K562 (cell line): ENCODE measurements at regions not wholly inside any gene's neighbourhood (a gene's known extent, or its start where the extent isn't known, plus 50 kb on each side); places are given as distances from the start of the nearest gene placed in this dataset.

Source experiments
- ATAC-seq: fragments of 200-7000 bp; cut with Tn5 transposase; 3 replicates; pipeline ENCODE4 v1.9.1; 2020; ENCODE audit warnings: moderate library complexity
- BruUV-seq: library from RNA; stranded (reverse); fragments of 400-500 nt; replicated peaks from 2 replicates; lab custom pipeline; 2021; lab: Mats Ljungman, UMichigan
- CTCF ChIA-PET: fragments of 300-600 bp; formaldehyde crosslinking; extraction: SDS; loops from one replicate; lab custom pipeline; 2021; ENCODE audit warnings: low intra/inter-chr PET ratio; lab: Yijun Ruan, JAX
- POLR2A ChIA-PET: fragments of 300-600, 350-650 bp; sonication (Branson Sonifier 250); formaldehyde crosslinking; extraction: SDS; loops from one replicate; lab custom pipeline; 2021; ENCODE audit warnings: antibody characterized with exemption, inconsistent platforms; lab: Yijun Ruan, JAX
- DNase-seq, 4 experiments: peaks; one replicate each; pipeline versions ENCODE4 v3.0.0 to v3.0.0-alpha.2; 2011 to 2018; ENCODE audit warnings: low spot score in 3 of 4, mixed read lengths in 3 of 4; ENCODE audit errors: extremely low read depth in 1 of 4
- FAIRE-seq: peaks from 2 replicates; lab custom pipeline; 2011; peaks lifted over from hg19 to GRCh38; lab: Jason Lieb, UNC
- H2AFZ ChIP-seq: 2 replicates; pipeline ENCODE4 v1.6.0; 2011; ENCODE audit warnings: low read depth, low read length, control low read depth, inconsistent platforms
- H3K27ac ChIP-seq: fragments of 200-600 bp; 3 replicates; pipeline ENCODE4 v1.8.0; 2011; ENCODE audit warnings: low read depth, mild to moderate bottlenecking, control low read depth, inconsistent platforms, low read length, moderate library complexity, mixed read lengths; ENCODE audit errors: extremely low read depth
- H3K27me3 ChIP-seq, 2 experiments: fragments of 300-600 bp in 1 of 2; 2 replicates in 1 of 2; 3 replicates in 1 of 2; pipeline versions ENCODE4 v1.6.0 to v1.8.0; 2011; ENCODE audit warnings: inconsistent platforms in 2 of 2, low read length in 2 of 2, mild to moderate bottlenecking in 1 of 2, mixed read lengths in 1 of 2, moderate library complexity in 1 of 2; ENCODE audit not compliant: control insufficient read depth in 2 of 2, insufficient read depth in 2 of 2
- H3K36me3 ChIP-seq: fragments of 300-600 bp; 3 replicates; pipeline ENCODE4 v1.8.0; 2011; ENCODE audit warnings: mild to moderate bottlenecking, low read length, inconsistent platforms; ENCODE audit not compliant: control insufficient read depth, insufficient read depth
- H3K4me1 ChIP-seq, 2 experiments: fragments of 200-600 bp in 1 of 2; replicated peaks in 1 of 2; 2 replicates in 1 of 2; 3 replicates in 1 of 2; pipeline versions ENCODE4 v1.5.1 to v1.8.0; 2011; ENCODE audit warnings: inconsistent platforms in 2 of 2, low read length in 2 of 2, mild to moderate bottlenecking in 1 of 2, mixed read lengths in 1 of 2, moderate library complexity in 1 of 2; ENCODE audit not compliant: control insufficient read depth in 2 of 2, insufficient read depth in 2 of 2
- H3K4me2 ChIP-seq: 2 replicates; pipeline ENCODE4 v1.6.1; 2011; ENCODE audit warnings: low read length, control low read depth, inconsistent platforms, mixed read lengths; ENCODE audit not compliant: insufficient read depth
- H3K4me3 ChIP-seq: fragments of 200-600 bp; sonication (generic), shearing (Covaris generic); 2 replicates; pipeline ENCODE4 v1.5.1; 2016; ENCODE audit warnings: control low read depth, inconsistent platforms
- H3K79me2 ChIP-seq: fragments of 200-600 bp; 3 replicates; pipeline ENCODE4 v1.8.0; 2011; ENCODE audit warnings: low read length, inconsistent platforms; ENCODE audit not compliant: control insufficient read depth, insufficient read depth
- H3K9ac ChIP-seq, 2 experiments: 2 replicates each; pipeline versions ENCODE4 v1.6.0 to v1.6.1; 2011; ENCODE audit warnings: low read depth in 2 of 2, low read length in 2 of 2, control low read depth in 1 of 2, inconsistent platforms in 1 of 2, mild to moderate bottlenecking in 1 of 2, mixed read lengths in 1 of 2; ENCODE audit not compliant: insufficient read depth in 1 of 2
- H3K9me1 ChIP-seq: one replicate; pipeline ENCODE4 v1.6.0; 2011; ENCODE audit warnings: inconsistent platforms, mild to moderate bottlenecking, low read length, moderate library complexity; ENCODE audit not compliant: control insufficient read depth, insufficient read depth
- H3K9me3 ChIP-seq: replicated peaks from 2 replicates; pipeline ENCODE4 v1.5.1; 2011; ENCODE audit warnings: low read depth, low read length, inconsistent platforms; ENCODE audit not compliant: control insufficient read depth, insufficient read depth
- H4K20me1 ChIP-seq: replicated peaks from 2 replicates; pipeline ENCODE4 v1.6.1; 2011; ENCODE audit warnings: low read length, inconsistent platforms, mixed read lengths; ENCODE audit not compliant: control insufficient read depth, insufficient read depth
- HMG20A ChIP-seq: fragments of 450-650 bp; formaldehyde crosslinking; conservative IDR thresholded peaks from 2 replicates; pipeline ENCODE4 v1.4.0; 2020; ENCODE audit warnings: mild to moderate bottlenecking, mixed read lengths
- POLR2AphosphoS5 ChIP-seq: IDR thresholded peaks from 2 replicates; pipeline ENCODE4 v1.6.1; 2011; ENCODE audit warnings: mild to moderate bottlenecking, low read depth, low read length, moderate library complexity; ENCODE audit not compliant: control insufficient read depth, insufficient read depth
- RBM25 ChIP-seq: fragments of 200-400 bp; formaldehyde crosslinking; IDR thresholded peaks from 2 replicates; pipeline ENCODE4 v1.6.1; 2018; ENCODE audit warnings: low read length, low read depth, moderate library complexity; ENCODE audit not compliant: severe bottlenecking
- ZHX1 ChIP-seq: fragments of 150-350 bp; conservative IDR thresholded peaks from 2 replicates; pipeline ENCODE4 v1.6.1; 2014; ENCODE audit warnings: low read length
- WGBS: fragments of 100-300 bp; shearing (Covaris generic); methylation state at CpG from one replicate; pipeline ENCODE4 v1.1.6; 2016; ENCODE audit warnings: low coverage, mixed read lengths; ENCODE audit not compliant: insufficient coverage; ENCODE audit errors: missing lambda C conversion rate; 5-methylcytosine and 5-hydroxymethylcytosine counted together
- in situ Hi-C: fragments of 300-500 bp; cut with MboI; formaldehyde crosslinking; loops from 4 replicates; pipeline ENCODE4 v1.15.0; 2018; ENCODE audit warnings: inconsistent platforms, mixed read lengths
- intact Hi-C: fragments of 100-400 bp; cut with micrococcal nuclease; formaldehyde crosslinking; loops from 2 replicates; pipeline ENCODE4 v1.14.2; 2022
- TF ChIP-seq, protein P1 (sequence below): IDR thresholded peaks from 2 replicates; pipeline ENCODE4 v1.6.1; 2012; ENCODE audit warnings: low read depth, low read length, improper control_type of control experiment, borderline replicate concordance
- TF ChIP-seq, protein P2 (sequence below): sonication (generic); formaldehyde crosslinking; IDR thresholded peaks from 2 replicates; pipeline ENCODE4 v1.8.0; 2022; ENCODE audit warnings: missing genetic modification reagents, mild to moderate bottlenecking, borderline replicate concordance

DNA sequence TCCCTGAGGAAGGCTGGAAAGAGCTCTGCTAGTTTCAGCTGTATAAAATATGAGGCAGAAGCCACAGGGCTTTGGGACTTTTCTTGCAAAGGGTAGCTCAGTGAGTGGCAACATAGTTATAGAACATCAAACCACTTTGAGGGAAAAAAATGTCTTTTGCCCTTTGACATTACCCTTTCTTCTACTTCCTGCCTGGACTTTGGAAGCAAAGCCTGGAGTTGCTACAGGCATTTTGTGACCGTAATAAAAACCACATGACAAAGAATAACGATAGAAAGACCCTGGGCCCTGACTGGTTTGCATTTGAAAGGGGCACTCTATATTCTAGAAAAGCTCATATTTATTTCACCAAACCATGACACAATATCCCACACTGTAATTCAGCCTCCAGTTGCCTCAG, 440.9 kb downstream of the DIRAS2 start:
- TF ChIP-seq HMG20A (CRISPR knock-in tag) (no peak), RBM25 (no peak), ZHX1 (no peak), POLR2AphosphoS5 (no peak)
- TF ChIP-seq, protein P1, sequence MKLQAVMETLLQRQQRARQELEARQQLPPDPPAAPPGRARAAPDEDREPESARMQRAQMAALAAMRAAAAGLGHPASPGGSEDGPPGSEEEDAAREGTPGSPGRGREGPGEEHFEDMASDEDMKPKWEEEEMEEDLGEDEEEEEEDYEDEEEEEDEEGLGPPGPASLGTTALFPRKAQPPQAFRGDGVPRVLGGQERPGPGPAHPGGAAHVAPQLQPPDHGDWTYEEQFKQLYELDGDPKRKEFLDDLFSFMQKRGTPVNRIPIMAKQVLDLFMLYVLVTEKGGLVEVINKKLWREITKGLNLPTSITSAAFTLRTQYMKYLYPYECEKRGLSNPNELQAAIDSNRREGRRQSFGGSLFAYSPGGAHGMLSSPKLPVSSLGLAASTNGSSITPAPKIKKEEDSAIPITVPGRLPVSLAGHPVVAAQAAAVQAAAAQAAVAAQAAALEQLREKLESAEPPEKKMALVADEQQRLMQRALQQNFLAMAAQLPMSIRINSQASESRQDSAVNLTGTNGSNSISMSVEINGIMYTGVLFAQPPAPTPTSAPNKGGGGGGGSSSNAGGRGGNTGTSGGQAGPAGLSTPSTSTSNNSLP: no peak
- TF ChIP-seq, protein P2, sequence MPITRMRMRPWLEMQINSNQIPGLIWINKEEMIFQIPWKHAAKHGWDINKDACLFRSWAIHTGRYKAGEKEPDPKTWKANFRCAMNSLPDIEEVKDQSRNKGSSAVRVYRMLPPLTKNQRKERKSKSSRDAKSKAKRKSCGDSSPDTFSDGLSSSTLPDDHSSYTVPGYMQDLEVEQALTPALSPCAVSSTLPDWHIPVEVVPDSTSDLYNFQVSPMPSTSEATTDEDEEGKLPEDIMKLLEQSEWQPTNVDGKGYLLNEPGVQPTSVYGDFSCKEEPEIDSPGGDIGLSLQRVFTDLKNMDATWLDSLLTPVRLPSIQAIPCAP (CRISPR knock-in tag): no peak
- no TSS peak for BruUV-seq
- no peak overlapping the region for H3K4me2 ChIP-seq
- intact Hi-C loops: no loop called here
- ChIA-PET POLR2A (no interaction called here), CTCF (no interaction called here)
- no peak overlapping the region for H3K27ac ChIP-seq
- ATAC-seq (no peak), FAIRE-seq (no peak), DNase-seq (no peak)
- no peak overlapping the region for H3K9ac ChIP-seq
- H3K4me3 ChIP-seq: no peak overlapping the region
- no peaks in the 10 kb centered on the region for H3K36me3 ChIP-seq
- WGBS: 0% methylated on average over 2 of the region's 2 CpGs
- H4K20me1 ChIP-seq: no peaks in the 10 kb centered on the region
- H3K9me3 ChIP-seq: no peaks in the 10 kb centered on the region
- in situ Hi-C loops: no loop called here
- H2AFZ ChIP-seq: no peak overlapping the region
- no peaks in the 10 kb centered on the region for H3K4me1 ChIP-seq
- no peaks in the 10 kb centered on the region for H3K79me2 ChIP-seq
- no peaks in the 10 kb centered on the region for H3K9me1 ChIP-seq
- H3K27me3 ChIP-seq: peaks cover 2 to 4% of the 10 kb centered on the region in 2 experiments; a peak in 2 of 5 replicates
